A172 (cell line): ENCODE measurements at regions not wholly inside any gene's neighbourhood (a gene's known extent, or its start where the extent isn't known, plus 50 kb on each side); places are given as distances from the start of the nearest gene placed in this dataset.

Experiments used
- DNase-seq: peaks from one replicate; pipeline ENCODE4 v3.0.0-alpha.2; 2015; ENCODE audit warnings: low spot score

DNA sequence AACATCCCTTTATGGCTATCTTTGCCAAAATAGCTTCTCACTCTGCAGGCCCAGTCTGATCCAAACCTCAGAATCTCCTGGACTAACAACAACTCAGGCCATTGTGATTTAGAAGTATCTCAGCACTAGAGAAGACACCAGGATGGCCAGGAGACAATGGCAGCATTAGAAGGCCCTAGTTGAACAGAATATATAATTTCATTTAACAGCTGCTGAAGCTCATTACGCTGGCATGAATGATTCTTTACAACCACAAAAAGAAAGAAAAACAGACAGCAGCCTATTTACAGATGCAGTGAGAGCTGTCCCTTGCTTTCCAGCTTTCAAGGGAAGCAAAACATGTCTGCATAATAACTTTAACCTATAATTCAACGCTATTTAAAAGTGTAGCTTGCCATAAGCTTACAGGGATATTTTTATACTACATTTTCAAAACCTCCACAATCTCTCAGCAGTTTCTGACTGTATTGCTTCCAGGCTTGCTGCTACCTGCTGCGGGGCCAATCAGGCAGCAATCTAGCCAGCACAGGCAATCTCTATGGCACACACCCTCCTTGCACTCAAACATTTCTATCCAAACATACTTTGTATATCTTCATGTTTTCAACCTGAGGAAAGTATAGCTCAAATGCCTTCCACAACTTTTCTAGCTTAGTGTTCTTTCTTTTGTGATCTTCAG is 107.3 kb downstream of the OGFRL1 start:
- DNase-seq = no peak

DNA sequence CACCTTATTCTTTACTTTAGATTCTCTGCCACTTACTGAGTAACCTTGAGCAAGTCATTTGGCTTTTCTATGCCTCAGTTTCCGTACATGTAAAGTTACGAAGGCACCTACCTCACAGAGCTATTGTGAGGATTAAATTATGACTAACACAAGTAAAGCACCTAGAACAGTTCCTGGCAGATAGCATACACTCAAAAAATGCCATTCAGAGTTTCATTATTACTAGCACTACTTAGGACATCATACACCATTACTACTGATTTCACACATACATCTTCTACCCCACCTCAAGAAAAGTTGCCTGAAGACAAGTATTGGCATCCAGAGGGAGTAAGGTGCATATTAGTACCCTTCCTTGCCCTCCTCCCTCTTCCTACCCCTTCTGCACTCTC is 107.8 kb downstream of the OGFRL1 start:
- no peak for DNase-seq

DNA sequence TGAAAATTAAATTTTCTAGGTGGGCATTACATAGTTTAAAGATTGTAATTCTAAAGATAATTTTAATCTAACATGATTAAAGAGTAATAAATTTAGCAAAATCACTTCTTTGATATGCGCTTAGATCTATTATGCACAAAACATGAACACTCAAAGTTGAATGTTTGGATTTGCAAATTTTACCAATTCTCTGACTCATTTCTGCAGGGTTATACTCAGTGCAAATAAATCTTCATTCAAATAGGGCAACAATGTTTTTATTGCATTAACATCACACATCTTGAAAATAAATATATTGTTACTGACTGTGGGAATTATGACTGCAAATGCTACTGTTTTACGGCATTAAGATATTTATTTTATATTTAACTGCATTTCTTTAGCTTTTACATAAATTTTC is 110.7 kb downstream of the OGFRL1 start:
- DNase-seq = no peak

DNA sequence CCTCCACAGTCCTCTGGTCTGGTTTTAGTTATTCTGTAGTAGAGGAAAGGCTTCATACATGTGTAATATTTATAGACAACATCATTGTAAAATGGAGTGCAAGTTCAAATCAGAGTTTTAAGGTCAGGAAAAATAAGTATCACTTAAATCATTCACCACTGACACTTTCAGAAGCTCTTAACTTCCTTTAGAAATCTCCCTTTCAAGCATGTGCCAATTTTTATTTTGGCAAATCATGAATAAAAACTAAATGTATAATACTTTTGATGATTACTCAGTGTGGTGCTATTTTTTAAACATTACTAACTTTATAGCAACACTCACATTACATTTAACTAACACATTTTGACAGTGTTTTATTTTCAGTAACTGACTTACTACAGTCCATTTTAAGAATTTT is 112.2 kb downstream of the OGFRL1 start:
- no peak for DNase-seq

DNA sequence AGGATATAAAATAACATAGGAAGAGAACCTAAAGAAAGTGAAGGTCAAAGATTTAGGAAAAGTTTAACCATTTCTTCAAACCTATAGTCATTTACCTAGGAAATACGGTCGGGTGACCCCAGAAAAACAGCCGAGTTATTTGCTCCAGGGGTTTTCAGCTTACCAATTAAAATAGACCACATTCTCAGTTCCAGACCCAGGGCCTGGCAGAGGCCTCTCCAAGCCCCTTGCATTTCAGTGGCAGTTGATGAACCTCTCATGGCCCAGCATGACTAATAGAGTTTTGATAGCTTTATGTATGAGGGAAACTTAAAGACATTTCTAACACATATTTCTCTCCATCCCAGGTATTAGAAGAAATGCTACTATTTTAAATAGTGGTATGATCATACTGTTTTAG is 113.5 kb downstream of the OGFRL1 start:
- no peak for DNase-seq

DNA sequence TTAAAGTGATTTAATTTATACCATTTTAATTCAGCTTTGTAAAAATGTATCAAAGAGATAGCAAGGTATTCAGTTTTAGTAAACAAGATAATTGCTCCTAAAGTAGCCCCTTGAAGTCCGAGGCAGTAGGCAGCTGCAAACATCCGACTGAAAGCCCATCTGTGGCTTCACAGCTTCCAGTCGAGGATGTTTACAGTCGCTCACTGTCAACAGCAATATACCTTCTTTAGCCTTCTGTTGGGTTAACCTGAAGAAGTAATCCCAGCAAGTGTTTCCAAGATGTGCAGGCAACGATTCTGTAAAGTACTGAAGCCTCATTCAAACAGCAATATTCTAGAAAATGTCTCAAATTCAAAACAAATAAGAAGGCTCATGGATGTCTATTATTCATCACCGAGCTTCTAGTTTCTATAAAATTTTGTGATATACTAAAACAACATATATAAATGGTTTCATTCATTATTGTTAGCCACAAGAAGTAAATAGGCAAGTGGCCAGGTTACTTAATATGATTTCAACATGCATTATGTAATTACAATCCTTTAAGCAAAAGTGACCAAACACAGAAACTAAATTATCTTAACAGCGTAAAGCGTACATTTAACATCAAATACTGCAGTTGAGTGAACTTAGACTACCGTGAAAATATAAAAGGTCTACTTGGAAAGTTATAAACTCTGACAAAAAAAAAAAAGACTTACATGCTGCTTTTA is 115.0 kb downstream of the OGFRL1 start:
- no peak for DNase-seq

DNA sequence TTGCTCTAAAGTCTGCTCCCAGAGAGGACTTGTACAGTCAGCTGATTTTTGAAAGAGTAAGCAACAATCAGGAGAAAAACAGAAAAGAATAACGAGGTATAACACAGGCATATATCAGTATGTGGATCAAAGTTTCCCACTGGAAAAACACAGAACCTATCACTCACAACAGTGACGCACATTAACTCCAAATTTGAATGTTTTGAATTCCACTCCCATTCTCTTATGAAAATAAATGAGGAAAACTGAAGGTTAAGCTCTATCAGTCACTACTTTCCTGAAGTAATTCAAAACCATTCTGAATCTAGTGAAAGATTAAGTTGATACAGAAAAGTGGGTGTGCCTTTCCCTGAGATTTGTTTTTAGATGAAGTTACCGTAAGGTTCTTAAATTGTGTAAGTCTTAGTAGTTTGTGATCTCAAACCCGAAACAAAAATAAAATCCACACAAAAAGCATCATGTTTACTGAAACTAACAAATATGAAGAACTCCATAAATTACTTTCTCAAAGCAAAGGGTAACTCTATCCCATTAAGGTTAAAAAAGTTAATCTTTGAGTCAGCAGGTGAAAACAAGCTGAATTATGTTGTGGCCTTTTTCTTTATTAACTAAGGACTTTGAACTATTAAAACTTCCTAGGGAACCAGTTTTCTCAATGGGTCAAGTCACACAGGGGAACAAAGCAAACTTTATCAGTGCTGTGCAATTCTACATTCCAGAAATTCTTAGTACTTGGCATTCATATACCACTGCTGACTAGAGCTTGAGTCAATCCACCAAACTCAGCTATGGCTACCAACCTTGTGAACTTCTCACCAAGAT is 115.7 kb downstream of the OGFRL1 start:
- peak; percentile 97 for DNase-seq

DNA sequence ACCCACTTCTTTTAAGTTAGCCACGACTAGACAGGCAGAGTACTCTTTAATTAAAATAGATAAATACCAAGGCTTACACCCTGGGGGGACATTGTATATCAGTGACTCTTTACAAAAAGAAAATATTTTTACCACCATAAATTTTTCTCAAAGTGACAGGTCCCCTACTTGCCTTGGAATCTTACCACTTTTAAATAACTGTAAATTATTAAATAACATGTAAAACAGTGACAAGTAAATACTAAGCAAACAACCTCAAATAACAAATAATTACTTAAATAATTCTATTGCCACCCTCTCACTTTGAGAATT is 116.3 kb downstream of the OGFRL1 start:
- DNase-seq = no peak

DNA sequence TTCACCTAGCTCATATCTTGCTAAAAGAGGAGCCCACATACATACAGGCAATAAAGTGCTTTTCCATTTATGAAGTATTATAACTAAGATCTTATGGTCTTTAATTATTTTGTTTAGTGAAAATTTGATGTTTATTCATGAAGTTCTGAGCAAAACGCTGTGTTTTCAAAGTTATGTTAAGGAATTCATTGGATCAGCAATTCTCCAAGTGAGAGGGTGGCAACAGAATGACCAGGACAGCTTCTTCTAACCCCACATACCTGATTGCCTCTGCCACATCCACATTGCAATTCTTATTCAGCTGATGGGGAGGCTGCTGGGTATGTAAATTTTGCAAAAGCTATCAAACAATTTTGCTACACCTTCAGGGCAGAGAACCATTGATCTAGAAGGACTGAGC is 116.8 kb downstream of the OGFRL1 start:
- no peak for DNase-seq

DNA sequence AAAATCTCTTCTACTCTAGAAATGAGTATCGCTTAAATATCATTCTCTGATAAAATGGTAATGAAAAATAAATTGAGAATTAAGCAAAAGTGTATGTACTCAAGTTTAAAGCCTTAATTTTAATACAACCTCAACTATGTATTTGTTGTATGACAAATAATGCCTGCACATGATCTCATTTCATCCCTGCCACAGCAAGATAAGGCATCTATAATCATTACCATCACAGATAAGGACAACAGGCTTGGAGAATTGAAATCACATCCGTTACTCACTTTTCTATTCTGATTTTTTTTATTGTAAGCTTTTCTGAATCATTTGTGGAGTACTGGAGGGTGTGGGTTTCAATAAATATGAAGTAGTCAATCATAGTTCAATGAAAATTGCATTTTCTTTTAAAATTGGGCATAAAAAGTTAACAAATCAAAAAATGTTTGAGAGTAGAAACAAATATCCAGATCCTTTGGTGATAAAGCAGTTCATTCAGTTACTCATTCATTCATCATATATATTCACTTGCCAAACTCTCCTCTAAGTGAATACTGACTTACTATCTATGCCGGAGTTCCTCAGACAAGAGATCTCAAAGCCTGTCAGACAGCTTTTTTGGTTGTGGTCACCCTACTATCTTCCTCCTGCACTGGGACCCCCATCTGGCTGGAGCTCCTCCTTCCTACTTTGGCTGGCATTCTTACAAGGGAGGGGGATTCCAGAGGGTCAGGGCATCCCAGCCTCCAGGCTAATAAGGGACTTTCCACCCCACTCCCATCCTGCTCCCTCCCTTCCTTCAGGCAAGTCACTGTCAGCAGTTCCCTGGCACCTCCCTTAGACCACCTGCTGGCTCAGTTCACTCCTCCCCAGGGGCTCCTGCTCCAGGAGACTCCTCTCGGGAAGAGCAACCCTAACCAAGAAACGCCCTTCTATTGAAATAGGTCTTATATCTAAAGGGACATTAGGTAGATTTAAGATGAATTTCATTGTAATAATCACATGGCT is 118.6 kb downstream of the OGFRL1 start:
- peak; percentile 81 for DNase-seq

DNA sequence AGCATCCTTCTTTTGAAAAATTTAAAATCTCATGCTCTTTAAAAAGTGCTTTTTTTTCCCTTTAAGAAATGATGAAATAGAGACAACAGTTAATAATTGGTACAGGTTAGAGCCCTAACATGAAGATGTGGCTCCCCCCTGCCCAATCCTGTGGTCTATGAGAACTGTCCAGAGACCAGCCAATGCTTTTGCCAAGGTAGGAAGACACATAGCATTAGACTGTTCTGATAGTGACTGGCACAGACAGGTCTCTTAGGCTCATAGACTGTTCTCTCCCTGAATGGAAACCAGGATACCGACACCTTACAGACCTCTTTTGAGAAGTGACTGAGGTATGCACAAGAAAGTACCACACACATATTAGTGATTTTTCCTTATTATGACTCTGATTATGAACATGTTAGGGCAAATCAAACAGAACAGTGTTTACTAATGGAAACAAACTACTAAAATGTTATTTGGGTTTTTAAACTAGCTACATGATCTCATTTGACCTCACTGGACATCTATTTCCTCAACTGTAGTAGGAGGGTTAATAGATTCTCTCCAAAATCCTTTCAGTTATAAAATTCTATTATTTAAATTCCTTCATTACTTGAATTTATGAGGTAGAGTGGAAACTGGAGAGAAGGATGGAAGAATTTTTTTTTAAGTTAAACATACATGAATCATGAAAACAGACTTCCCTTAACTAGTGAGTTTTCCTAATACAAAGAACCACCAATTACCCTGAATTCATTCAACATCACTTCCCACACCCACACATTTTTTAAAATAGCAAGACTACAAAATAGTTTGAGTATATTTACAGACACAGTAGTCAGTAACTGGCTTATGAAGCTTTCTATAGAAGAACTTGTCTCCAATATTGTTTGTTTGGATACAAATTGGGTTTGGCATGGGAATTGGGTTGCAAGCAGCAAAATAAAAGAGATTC is 120.4 kb downstream of the OGFRL1 start:
- DNase-seq = no peak

DNA sequence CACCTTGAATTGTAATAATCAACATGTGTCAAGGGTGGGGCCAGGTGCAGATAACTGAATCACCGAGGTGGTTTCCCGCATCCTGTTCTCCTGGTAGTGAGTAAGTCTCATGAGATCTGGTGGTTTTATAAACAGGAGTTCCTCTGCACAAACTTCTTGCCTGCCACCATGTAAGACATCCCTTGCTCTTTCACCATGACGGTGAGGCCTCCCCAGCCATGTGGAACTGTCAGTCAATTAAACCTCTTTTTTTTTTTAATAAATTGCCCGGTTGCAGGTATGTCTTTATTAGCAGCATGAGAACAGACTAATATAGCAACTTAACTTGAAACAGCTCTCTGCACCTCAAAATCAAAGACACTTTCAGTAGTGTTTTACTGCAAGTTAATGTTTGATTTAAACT is 121.6 kb downstream of the OGFRL1 start:
- peak; percentile 86 for DNase-seq

DNA sequence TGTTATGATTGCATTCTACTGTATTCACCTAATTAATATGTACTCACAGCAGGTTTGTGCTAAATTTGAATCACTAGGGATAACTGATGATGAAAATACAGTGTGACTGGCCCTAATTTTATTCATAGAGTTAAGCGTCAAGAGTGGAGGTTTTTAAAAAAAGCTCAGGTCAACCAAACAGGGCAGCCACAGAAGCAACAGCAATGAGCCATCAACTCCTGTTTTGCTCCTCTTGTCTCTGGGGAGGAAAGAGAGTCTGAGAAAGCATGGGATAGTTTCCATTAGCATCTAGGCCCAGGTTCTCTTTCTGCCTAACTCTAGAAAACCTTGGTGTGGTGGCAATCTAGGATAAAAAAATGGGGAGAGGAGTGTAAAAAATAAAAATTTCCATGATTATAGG is 122.1 kb downstream of the OGFRL1 start:
- DNase-seq = no peak

DNA sequence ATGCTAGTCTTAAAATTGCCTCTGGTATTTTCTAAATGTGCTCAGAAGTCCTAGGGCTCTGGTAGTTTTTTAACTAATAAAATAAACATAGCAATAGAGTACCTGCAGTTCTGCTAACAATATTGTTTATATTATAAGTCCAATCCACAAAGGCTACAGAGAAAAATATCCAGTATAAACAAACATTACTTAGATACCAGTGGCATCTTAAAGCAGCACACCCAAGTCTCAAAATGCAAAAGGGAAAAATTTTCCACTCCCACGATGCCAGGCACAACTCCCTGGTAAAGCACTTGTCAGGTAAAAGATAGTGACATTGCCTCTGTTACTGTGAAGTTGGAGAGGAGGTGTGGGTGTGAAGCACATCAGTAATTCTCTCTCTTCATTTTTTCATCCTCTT is 123.3 kb downstream of the OGFRL1 start:
- DNase-seq = no peak

DNA sequence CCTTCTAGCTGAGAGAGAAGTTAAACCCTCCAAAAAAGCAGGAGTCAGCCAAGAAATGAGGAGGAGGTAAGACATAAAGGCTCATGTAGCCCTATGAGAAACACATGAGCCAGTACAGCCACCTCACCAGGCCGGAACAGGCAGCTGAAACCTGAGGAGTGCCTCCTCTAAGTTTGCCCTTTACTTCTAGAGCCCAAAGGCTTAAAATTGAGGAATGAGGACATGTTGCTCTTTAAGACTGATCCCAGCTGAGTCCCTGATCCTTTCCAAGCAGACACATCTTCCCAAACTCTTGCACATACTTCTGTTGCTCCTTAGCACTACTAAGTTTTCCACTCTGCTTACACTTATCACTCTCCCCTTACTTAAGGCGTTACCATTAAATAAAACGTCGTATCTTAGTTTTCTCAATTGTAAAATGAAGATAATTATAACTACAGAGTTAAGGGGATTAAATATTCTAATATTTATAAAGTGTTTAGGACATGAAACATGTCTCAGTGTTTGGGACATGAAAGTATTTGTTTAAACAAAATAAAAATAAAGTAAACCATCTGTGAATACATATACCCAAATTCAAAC is 124.0 kb downstream of the OGFRL1 start:
- no peak for DNase-seq

DNA sequence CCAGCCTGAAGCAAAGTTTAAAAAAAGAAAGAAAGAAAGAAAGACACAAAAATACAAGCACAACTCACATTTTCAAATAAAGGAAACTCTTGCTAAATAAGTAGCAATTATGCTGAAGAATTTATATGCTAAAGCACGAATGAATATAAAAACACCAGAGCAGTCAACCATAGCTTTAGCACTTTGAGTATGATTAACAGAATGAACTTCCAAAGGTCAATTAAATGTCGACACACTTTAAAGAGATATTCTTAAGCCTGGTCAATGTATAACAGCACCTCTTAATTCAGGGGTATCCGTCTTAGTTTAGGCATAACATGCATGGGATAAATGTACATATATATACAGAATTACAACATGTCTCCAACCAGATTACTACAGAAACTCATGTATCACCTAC is 125.9 kb downstream of the OGFRL1 start:
- no peak for DNase-seq

DNA sequence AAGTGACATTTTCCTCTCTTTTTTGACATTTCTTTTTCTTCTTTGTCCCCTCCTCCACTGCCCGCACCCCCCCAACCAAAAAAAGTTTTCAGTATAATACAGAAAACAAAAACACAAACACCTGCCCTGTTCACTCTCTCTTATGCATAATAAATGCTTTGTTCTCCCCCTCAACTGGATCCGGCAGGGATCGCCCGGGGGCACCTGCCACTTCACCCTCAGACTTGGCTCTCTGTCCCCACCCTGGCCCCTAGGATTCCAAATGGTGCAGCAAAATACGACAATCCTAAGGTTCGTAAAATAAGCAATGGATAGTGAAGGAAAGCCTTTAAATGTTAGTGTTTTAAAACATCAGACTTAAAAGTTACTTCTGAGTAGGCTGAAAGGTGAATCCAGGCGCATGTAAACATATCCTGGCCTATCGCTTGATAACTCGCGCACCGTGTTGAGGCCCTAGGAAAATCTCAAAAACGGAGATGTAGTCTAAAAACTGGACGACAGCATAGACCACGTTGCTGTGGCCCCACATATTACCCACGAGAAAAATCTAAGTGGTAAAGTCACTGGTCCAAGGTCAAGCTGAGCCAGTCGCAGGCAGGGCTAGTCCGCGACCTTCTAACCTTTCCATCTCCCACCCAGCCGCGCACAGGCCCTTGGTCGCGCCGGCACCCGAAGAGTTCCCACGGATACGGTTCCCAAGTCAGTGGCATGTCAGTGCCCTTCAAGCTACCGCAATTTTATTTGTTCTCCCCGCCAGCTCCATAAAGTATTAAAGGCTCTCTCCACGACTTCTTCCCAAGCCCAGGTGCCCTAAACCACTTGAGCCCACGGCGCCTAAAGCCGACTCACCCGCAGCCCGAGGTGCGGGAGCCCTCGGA is 130.8 kb downstream of the OGFRL1 start:
- DNase-seq = no peak

DNA sequence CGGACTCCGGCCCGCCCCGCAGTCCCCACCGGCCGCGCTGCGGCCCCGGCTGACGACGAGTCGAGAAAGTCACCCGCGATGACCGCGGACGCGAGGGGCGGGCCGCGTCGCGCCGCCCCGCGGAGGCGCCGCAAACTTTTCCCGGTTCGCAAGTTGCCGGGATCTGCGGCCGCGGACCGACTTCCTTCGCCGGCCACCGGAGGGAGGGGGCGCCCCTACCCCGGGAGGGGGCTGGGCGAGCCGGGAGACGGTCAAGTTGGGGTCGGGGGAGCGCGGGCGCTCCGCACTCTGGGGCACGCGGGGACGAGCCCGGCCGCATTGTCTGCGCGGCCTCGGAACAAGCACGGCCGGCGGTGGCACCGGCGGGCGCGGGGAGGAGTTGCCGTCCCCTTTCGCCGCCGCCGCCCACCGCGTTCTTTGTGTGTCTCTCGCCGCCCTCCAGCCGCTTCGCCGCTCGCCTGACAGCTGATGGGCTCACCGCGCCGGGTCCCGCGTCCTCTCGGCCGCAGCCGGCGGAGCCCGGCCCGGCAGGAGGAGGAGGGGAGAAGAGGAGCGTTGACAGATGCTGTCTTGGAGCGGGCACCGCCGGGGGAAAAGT is 131.6 kb downstream of the OGFRL1 start:
- no peak for DNase-seq
